ENCODE measurements at regions not wholly inside any gene's neighbourhood (a gene's known extent, or its start where the extent isn't known, plus 50 kb on each side); places are given as distances from the start of the nearest gene placed in this dataset.

GRCh38 chr3:103511891-103512290 is 1077.1 kb downstream of the ZPLD1 start:
- Histone ChIP-seq H3K23ac (ENCODE audit: low read depth, low read length, poor library complexity) (no peak overlapping the region), H3K9ac (ENCODE audit: low read depth, low read length, poor library complexity) (no peak overlapping the region), H2AFZ (ENCODE audit: low read length) (no peak overlapping the region), H2BK120ac (ENCODE audit: low read depth, low read length) (no peak overlapping the region), H3K14ac (ENCODE audit: low read length) (no peak overlapping the region), H3K9me3 (replicated peaks in 1 of 2; ENCODE audit: control insufficient read depth in 2 of 2, insufficient read depth in 1 of 2, low read depth in 1 of 2, low read length in 2 of 2) (no peaks in the 10 kb centered on the region), H3K18ac (ENCODE audit: low read length) (no peak overlapping the region), H3K36me3 (replicated peaks in 1 of 2; ENCODE audit: control insufficient read depth in 2 of 2, insufficient read depth in 2 of 2, low read length in 2 of 2) (no peaks in the 10 kb centered on the region), H4K8ac (ENCODE audit: low read depth, low read length) (no peak overlapping the region), H3K79me1 (ENCODE audit: low read depth, low read length) (no peaks in the 10 kb centered on the region), H2AK5ac (ENCODE audit: low read depth, low read length) (no peak overlapping the region), H2BK12ac (ENCODE audit: low read length) (no peak overlapping the region), H3K4ac (ENCODE audit: low read length) (no peak overlapping the region), H2BK5ac (ENCODE audit: low read length) (no peak overlapping the region), H3K27me3 (ENCODE audit: control insufficient read depth in 3 of 3, insufficient read depth in 3 of 3, low read depth in 1 of 3, low read length in 3 of 3) (no peaks in the 10 kb centered on the region), H2BK15ac (ENCODE audit: low read length) (no peak overlapping the region), H3K27ac (replicated peaks; ENCODE audit: low read length) (no peak overlapping the region), H3K4me2 (ENCODE audit: insufficient read depth, low read length, poor library complexity, severe bottlenecking) (no peak overlapping the region), H4K91ac (ENCODE audit: low read depth, low read length, poor library complexity) (no peak overlapping the region), H3K4me1 (ENCODE audit: control insufficient read depth in 2 of 2, insufficient read depth in 1 of 2, low read depth in 1 of 2, low read length in 2 of 2) (no peaks in the 10 kb centered on the region), H3K4me3 (ENCODE audit: low read length in 2 of 2) (no peak overlapping the region)
- WGBS, 2 donors (ENCODE audit: extremely low coverage in 2 of 2, insufficient read length in 2 of 2, insufficient replicate concordance in 1 of 2) = no CpG with 5 or more reads among the region's 1 CpG
- DNase-seq (ENCODE audit: low spot score) = no peak

GRCh38 chr3:103512595-103512994 is 1077.8 kb downstream of the ZPLD1 start:
- no CpG with 5 or more reads among the region's 1 CpG for WGBS, 2 donors (ENCODE audit: extremely low coverage in 2 of 2, insufficient read length in 2 of 2, insufficient replicate concordance in 1 of 2)
- Histone ChIP-seq H2BK5ac (ENCODE audit: low read length) (no peak overlapping the region), H3K18ac (ENCODE audit: low read length) (no peak overlapping the region), H3K4ac (ENCODE audit: low read length) (no peak overlapping the region), H3K79me1 (ENCODE audit: low read depth, low read length) (no peaks in the 10 kb centered on the region), H3K9me3 (replicated peaks in 1 of 2; ENCODE audit: control insufficient read depth in 2 of 2, insufficient read depth in 1 of 2, low read depth in 1 of 2, low read length in 2 of 2) (no peaks in the 10 kb centered on the region), H4K91ac (ENCODE audit: low read depth, low read length, poor library complexity) (no peak overlapping the region), H3K23ac (ENCODE audit: low read depth, low read length, poor library complexity) (no peak overlapping the region), H2AK5ac (ENCODE audit: low read depth, low read length) (no peak overlapping the region), H2BK120ac (ENCODE audit: low read depth, low read length) (no peak overlapping the region), H2BK12ac (ENCODE audit: low read length) (no peak overlapping the region), H2AFZ (ENCODE audit: low read length) (no peak overlapping the region), H3K36me3 (replicated peaks in 1 of 2; ENCODE audit: control insufficient read depth in 2 of 2, insufficient read depth in 2 of 2, low read length in 2 of 2) (no peaks in the 10 kb centered on the region), H3K14ac (ENCODE audit: low read length) (no peak overlapping the region), H3K27ac (replicated peaks; ENCODE audit: low read length) (no peak overlapping the region), H3K4me3 (ENCODE audit: low read length in 2 of 2) (no peak overlapping the region), H3K4me1 (ENCODE audit: control insufficient read depth in 2 of 2, insufficient read depth in 1 of 2, low read depth in 1 of 2, low read length in 2 of 2) (no peaks in the 10 kb centered on the region), H3K27me3 (ENCODE audit: control insufficient read depth in 3 of 3, insufficient read depth in 3 of 3, low read depth in 1 of 3, low read length in 3 of 3) (no peaks in the 10 kb centered on the region), H4K8ac (ENCODE audit: low read depth, low read length) (no peak overlapping the region), H2BK15ac (ENCODE audit: low read length) (no peak overlapping the region), H3K4me2 (ENCODE audit: insufficient read depth, low read length, poor library complexity, severe bottlenecking) (no peak overlapping the region), H3K9ac (ENCODE audit: low read depth, low read length, poor library complexity) (no peak overlapping the region)
- no peak for DNase-seq (ENCODE audit: low spot score)

DNA sequence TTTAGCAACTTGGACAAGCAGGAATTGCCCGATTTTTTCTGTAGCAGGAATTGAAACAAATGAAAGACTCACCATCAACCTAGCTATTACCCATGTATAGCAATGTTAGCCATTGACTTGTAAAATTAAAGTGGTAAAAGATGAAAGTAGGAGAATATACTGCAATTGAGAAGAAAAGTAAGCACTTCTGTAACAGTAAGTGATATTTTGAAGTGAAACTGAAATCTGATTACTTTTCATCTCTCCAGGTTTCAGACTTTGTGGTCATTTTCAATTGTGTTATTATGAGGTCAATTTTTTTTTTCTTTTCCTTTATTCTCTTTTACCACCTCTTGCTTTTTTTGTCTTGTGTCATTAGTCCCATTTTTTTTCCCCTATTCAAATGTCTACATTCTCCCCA is 1078.2 kb downstream of the ZPLD1 start:
- Histone ChIP-seq H3K4ac (ENCODE audit: low read length) (no peak overlapping the region), H2AK5ac (ENCODE audit: low read depth, low read length) (no peak overlapping the region), H3K18ac (ENCODE audit: low read length) (no peak overlapping the region), H2BK5ac (ENCODE audit: low read length) (no peak overlapping the region), H3K9me3 (replicated peaks in 1 of 2; ENCODE audit: control insufficient read depth in 2 of 2, insufficient read depth in 1 of 2, low read depth in 1 of 2, low read length in 2 of 2) (no peaks in the 10 kb centered on the region), H3K4me1 (ENCODE audit: control insufficient read depth in 2 of 2, insufficient read depth in 1 of 2, low read depth in 1 of 2, low read length in 2 of 2) (no peaks in the 10 kb centered on the region), H3K9ac (ENCODE audit: low read depth, low read length, poor library complexity) (no peak overlapping the region), H4K91ac (ENCODE audit: low read depth, low read length, poor library complexity) (no peak overlapping the region), H3K23ac (ENCODE audit: low read depth, low read length, poor library complexity) (no peak overlapping the region), H3K27me3 (ENCODE audit: control insufficient read depth in 3 of 3, insufficient read depth in 3 of 3, low read depth in 1 of 3, low read length in 3 of 3) (no peaks in the 10 kb centered on the region), H2BK12ac (ENCODE audit: low read length) (no peak overlapping the region), H4K8ac (ENCODE audit: low read depth, low read length) (no peak overlapping the region), H3K4me3 (ENCODE audit: low read length in 2 of 2) (no peak overlapping the region), H2BK15ac (ENCODE audit: low read length) (no peak overlapping the region), H3K27ac (replicated peaks; ENCODE audit: low read length) (no peak overlapping the region), H3K4me2 (ENCODE audit: insufficient read depth, low read length, poor library complexity, severe bottlenecking) (no peak overlapping the region), H3K36me3 (replicated peaks in 1 of 2; ENCODE audit: control insufficient read depth in 2 of 2, insufficient read depth in 2 of 2, low read length in 2 of 2) (no peaks in the 10 kb centered on the region), H3K14ac (ENCODE audit: low read length) (no peak overlapping the region), H2AFZ (ENCODE audit: low read length) (no peak overlapping the region), H3K79me1 (ENCODE audit: low read depth, low read length) (no peaks in the 10 kb centered on the region), H2BK120ac (ENCODE audit: low read depth, low read length) (no peak overlapping the region)
- no CpG with 5 or more reads among the region's 1 CpG for WGBS, 2 donors (ENCODE audit: extremely low coverage in 2 of 2, insufficient read length in 2 of 2, insufficient replicate concordance in 1 of 2)
- DNase-seq (ENCODE audit: low spot score) = no peak

GRCh38 chr3:103515116-103515515 is 1080.3 kb downstream of the ZPLD1 start:
- Histone ChIP-seq H3K4me1 (ENCODE audit: control insufficient read depth in 2 of 2, insufficient read depth in 1 of 2, low read depth in 1 of 2, low read length in 2 of 2) (no peaks in the 10 kb centered on the region), H3K27me3 (ENCODE audit: control insufficient read depth in 3 of 3, insufficient read depth in 3 of 3, low read depth in 1 of 3, low read length in 3 of 3) (no peaks in the 10 kb centered on the region), H2BK120ac (ENCODE audit: low read depth, low read length) (no peak overlapping the region), H3K4me3 (ENCODE audit: low read length in 2 of 2) (no peak overlapping the region), H3K9ac (ENCODE audit: low read depth, low read length, poor library complexity) (no peak overlapping the region), H2BK5ac (ENCODE audit: low read length) (no peak overlapping the region), H3K23ac (ENCODE audit: low read depth, low read length, poor library complexity) (no peak overlapping the region), H2BK12ac (ENCODE audit: low read length) (no peak overlapping the region), H4K8ac (ENCODE audit: low read depth, low read length) (no peak overlapping the region), H3K27ac (replicated peaks; ENCODE audit: low read length) (no peak overlapping the region), H3K4ac (ENCODE audit: low read length) (no peak overlapping the region), H3K79me1 (ENCODE audit: low read depth, low read length) (no peaks in the 10 kb centered on the region), H2AK5ac (ENCODE audit: low read depth, low read length) (no peak overlapping the region), H3K9me3 (replicated peaks in 1 of 2; ENCODE audit: control insufficient read depth in 2 of 2, insufficient read depth in 1 of 2, low read depth in 1 of 2, low read length in 2 of 2) (no peaks in the 10 kb centered on the region), H3K14ac (ENCODE audit: low read length) (no peak overlapping the region), H2BK15ac (ENCODE audit: low read length) (no peak overlapping the region), H3K18ac (ENCODE audit: low read length) (no peak overlapping the region), H3K36me3 (replicated peaks in 1 of 2; ENCODE audit: control insufficient read depth in 2 of 2, insufficient read depth in 2 of 2, low read length in 2 of 2) (no peaks in the 10 kb centered on the region), H3K4me2 (ENCODE audit: insufficient read depth, low read length, poor library complexity, severe bottlenecking) (no peak overlapping the region), H2AFZ (ENCODE audit: low read length) (no peak overlapping the region), H4K91ac (ENCODE audit: low read depth, low read length, poor library complexity) (no peak overlapping the region)
- DNase-seq (ENCODE audit: low spot score) = no peak
- no CpG with 5 or more reads among the region's 5 CpGs for WGBS, 2 donors (ENCODE audit: extremely low coverage in 2 of 2, insufficient read length in 2 of 2, insufficient replicate concordance in 1 of 2)
